Bronchial epithelial cell (primary cell): ENCODE measurements at regions not wholly inside any gene's neighbourhood (a gene's known extent, or its start where the extent isn't known, plus 50 kb on each side); places are given as distances from the start of the nearest gene placed in this dataset.

Experiments used
- DNase-seq: peaks from one replicate; pipeline ENCODE4 v3.0.0-alpha.2; 2010; ENCODE audit warnings: low read depth
- FAIRE-seq: peaks from 2 replicates; lab custom pipeline; 2011; peaks lifted over from hg19 to GRCh38; lab: Jason Lieb, UNC
- H3K27me3 ChIP-seq: 2 replicates; pipeline ENCODE4 v1.5.1; 2011; ENCODE audit warnings: low read length; ENCODE audit not compliant: control insufficient read depth, insufficient read depth
- H3K36me3 ChIP-seq: 2 replicates; pipeline ENCODE4 v1.5.1; 2011; ENCODE audit warnings: low read length; ENCODE audit not compliant: control insufficient read depth, insufficient read depth
- H3K4me3 ChIP-seq: 2 replicates; pipeline ENCODE4 v1.5.1; 2011; ENCODE audit warnings: mild to moderate bottlenecking, low read depth, low read length, control low read depth
- TF ChIP-seq, protein P1 (sequence below): IDR thresholded peaks from 2 replicates; pipeline ENCODE4 v1.5.1; 2011; ENCODE audit warnings: mild to moderate bottlenecking, moderate library complexity, low read length, control low read depth, inconsistent platforms; ENCODE audit not compliant: insufficient read depth, severe bottlenecking

- TF ChIP-seq, protein P1, sequence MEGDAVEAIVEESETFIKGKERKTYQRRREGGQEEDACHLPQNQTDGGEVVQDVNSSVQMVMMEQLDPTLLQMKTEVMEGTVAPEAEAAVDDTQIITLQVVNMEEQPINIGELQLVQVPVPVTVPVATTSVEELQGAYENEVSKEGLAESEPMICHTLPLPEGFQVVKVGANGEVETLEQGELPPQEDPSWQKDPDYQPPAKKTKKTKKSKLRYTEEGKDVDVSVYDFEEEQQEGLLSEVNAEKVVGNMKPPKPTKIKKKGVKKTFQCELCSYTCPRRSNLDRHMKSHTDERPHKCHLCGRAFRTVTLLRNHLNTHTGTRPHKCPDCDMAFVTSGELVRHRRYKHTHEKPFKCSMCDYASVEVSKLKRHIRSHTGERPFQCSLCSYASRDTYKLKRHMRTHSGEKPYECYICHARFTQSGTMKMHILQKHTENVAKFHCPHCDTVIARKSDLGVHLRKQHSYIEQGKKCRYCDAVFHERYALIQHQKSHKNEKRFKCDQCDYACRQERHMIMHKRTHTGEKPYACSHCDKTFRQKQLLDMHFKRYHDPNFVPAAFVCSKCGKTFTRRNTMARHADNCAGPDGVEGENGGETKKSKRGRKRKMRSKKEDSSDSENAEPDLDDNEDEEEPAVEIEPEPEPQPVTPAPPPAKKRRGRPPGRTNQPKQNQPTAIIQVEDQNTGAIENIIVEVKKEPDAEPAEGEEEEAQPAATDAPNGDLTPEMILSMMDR: no peak
- H3K4me3 ChIP-seq: no peak overlapping the region
- DNase-seq (no peak), FAIRE-seq (no peak)
- H3K27me3 ChIP-seq: peaks cover 13% of the 10 kb centered on the region
- no peaks in the 10 kb centered on the region for H3K36me3 ChIP-seq
Observed at GRCh38 chr20:58162986-58163385, 65.5 kb downstream of the ANKRD60 start.

GRCh38 chr20:58161192-58161591 lies 67.3 kb downstream of the ANKRD60 start:
- DNase-seq (no peak), FAIRE-seq (no peak)
- H3K27me3 ChIP-seq: peaks cover 10% of the 10 kb centered on the region
- TF ChIP-seq, protein P1: no peak
- no peaks in the 10 kb centered on the region for H3K36me3 ChIP-seq
- no peak overlapping the region for H3K4me3 ChIP-seq

DNA sequence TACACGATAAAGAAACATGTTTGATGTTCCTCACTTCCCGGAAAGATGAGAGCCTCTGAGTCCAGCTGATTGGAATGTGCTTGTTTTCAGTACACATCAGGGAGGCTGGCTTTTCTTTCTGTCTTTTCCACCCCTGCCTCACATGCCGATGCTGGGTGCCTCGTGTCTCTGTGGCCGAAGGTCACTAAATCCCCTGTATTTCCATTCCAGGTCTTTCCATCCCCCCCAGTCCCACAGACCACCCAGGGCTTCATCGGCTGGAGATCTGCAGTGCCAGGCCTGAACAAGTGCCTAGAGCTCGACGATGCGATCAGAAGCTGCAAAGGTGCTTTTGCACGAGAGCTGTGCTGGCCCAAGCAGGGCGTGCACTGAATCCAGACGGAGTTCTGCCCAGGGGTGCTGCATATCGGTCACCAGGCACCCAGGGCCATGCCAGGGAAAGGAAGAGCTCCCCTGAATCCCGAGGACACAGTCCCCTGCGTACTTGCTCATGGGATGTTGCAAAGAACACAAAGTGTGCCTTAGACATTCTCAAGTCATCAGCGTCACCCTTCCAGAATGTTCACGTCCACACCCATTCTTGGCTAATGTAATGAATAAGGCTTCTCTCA lies 67.9 kb downstream of the ANKRD60 start:
- DNase-seq (no peak), FAIRE-seq (no peak)
- H3K4me3 ChIP-seq: no peak overlapping the region
- TF ChIP-seq, protein P1: no peak
- peaks cover 12% of the 10 kb centered on the region for H3K27me3 ChIP-seq
- H3K36me3 ChIP-seq: no peaks in the 10 kb centered on the region

GRCh38 chr20:58155148-58155925 lies 73.1 kb downstream of the ANKRD60 start:
- no peaks in the 10 kb centered on the region for H3K36me3 ChIP-seq
- DNase-seq: no peak
- peaks cover 12% of the 10 kb centered on the region for H3K27me3 ChIP-seq
- no peak for FAIRE-seq
- H3K4me3 ChIP-seq: no peak overlapping the region
- TF ChIP-seq, protein P1: no peak

- no peak overlapping the region for H3K4me3 ChIP-seq
Observed at GRCh38 chr20:58154113-58154512, 74.3 kb downstream of the ANKRD60 start.

More at GRCh38 chr20:58154113-58154512, 74.3 kb downstream of the ANKRD60 start:
- DNase-seq: no peak
- no peak for FAIRE-seq
- TF ChIP-seq, protein P1: no peak
- Histone ChIP-seq H3K36me3 (no peaks in the 10 kb centered on the region), H3K27me3 (peaks cover 20% of the 10 kb centered on the region)
